ENCODE measurements at regions not wholly inside any gene's neighbourhood (a gene's known extent, or its start where the extent isn't known, plus 50 kb on each side); places are given as distances from the start of the nearest gene placed in this dataset.

- Histone ChIP-seq H3K4me1 (ENCODE audit: insufficient read depth, low read length, poor library complexity, severe bottlenecking) (no peaks in the 10 kb centered on the region), H3K4me3 (ENCODE audit: low read length, poor library complexity, severe bottlenecking) (no peak overlapping the region), H3F3A (ENCODE audit: low read depth) (no peaks in the 10 kb centered on the region), H3K9me2 (replicated peaks; ENCODE audit: low read depth, low read length) (no peaks in the 10 kb centered on the region), H2AFZ (ENCODE audit: low read length) (no peak overlapping the region), H4K20me1 (ENCODE audit: insufficient read depth, low read length, poor library complexity, severe bottlenecking) (no peaks in the 10 kb centered on the region), H3K27me3 (ENCODE audit: insufficient read depth, low read length, poor library complexity, severe bottlenecking) (no peaks in the 10 kb centered on the region), H3K4me2 (ENCODE audit: low read depth, low read length, poor library complexity, severe bottlenecking) (no peak overlapping the region), H3K79me2 (ENCODE audit: insufficient read depth, low read length) (no peaks in the 10 kb centered on the region), H3K9me3 (ENCODE audit: insufficient read depth, low read depth, low read length) (no peaks in the 10 kb centered on the region), H3K9ac (ENCODE audit: low read depth, low read length, poor library complexity, severe bottlenecking) (no peak overlapping the region), H3K36me3 (ENCODE audit: insufficient read depth, low read length) (no peaks in the 10 kb centered on the region)
- no peak for TF ChIP-seq EZH2phosphoT487 (IDR thresholded peaks at IDR 0.05; ENCODE audit: borderline replicate concordance)
Measured at GRCh38 chr7:138378741-138379559, 81.1 kb upstream of the TRIM24 start.

GRCh38 chr7:138382862-138383565 is 77.0 kb upstream of the TRIM24 start:
- Histone ChIP-seq H4K20me1 (ENCODE audit: insufficient read depth, low read length, poor library complexity, severe bottlenecking) (no peaks in the 10 kb centered on the region), H3K9me2 (replicated peaks; ENCODE audit: low read depth, low read length) (no peaks in the 10 kb centered on the region), H3K79me2 (ENCODE audit: insufficient read depth, low read length) (no peaks in the 10 kb centered on the region), H3K9ac (ENCODE audit: low read depth, low read length, poor library complexity, severe bottlenecking) (no peak overlapping the region), H3K4me1 (ENCODE audit: insufficient read depth, low read length, poor library complexity, severe bottlenecking) (no peaks in the 10 kb centered on the region), H3K9me3 (ENCODE audit: insufficient read depth, low read depth, low read length) (no peaks in the 10 kb centered on the region), H3F3A (ENCODE audit: low read depth) (no peaks in the 10 kb centered on the region), H3K27me3 (ENCODE audit: insufficient read depth, low read length, poor library complexity, severe bottlenecking) (no peaks in the 10 kb centered on the region), H2AFZ (ENCODE audit: low read length) (no peak overlapping the region), H3K4me2 (ENCODE audit: low read depth, low read length, poor library complexity, severe bottlenecking) (no peak overlapping the region), H3K4me3 (ENCODE audit: low read length, poor library complexity, severe bottlenecking) (no peak overlapping the region), H3K36me3 (ENCODE audit: insufficient read depth, low read length) (no peaks in the 10 kb centered on the region)
- TF ChIP-seq EZH2phosphoT487 (IDR thresholded peaks at IDR 0.05; ENCODE audit: borderline replicate concordance), result no peak

- Histone ChIP-seq H3K79me2 (ENCODE audit: insufficient read depth, low read length) (no peaks in the 10 kb centered on the region), H3K4me2 (ENCODE audit: low read depth, low read length, poor library complexity, severe bottlenecking) (no peak overlapping the region), H2AFZ (ENCODE audit: low read length) (no peak overlapping the region), H3K9me2 (replicated peaks; ENCODE audit: low read depth, low read length) (no peaks in the 10 kb centered on the region), H4K20me1 (ENCODE audit: insufficient read depth, low read length, poor library complexity, severe bottlenecking) (no peaks in the 10 kb centered on the region), H3K36me3 (ENCODE audit: insufficient read depth, low read length) (no peaks in the 10 kb centered on the region), H3K9ac (ENCODE audit: low read depth, low read length, poor library complexity, severe bottlenecking) (no peak overlapping the region), H3K4me3 (ENCODE audit: low read length, poor library complexity, severe bottlenecking) (no peak overlapping the region), H3K9me3 (ENCODE audit: insufficient read depth, low read depth, low read length) (no peaks in the 10 kb centered on the region), H3K4me1 (ENCODE audit: insufficient read depth, low read length, poor library complexity, severe bottlenecking) (no peaks in the 10 kb centered on the region), H3K27me3 (ENCODE audit: insufficient read depth, low read length, poor library complexity, severe bottlenecking) (no peaks in the 10 kb centered on the region), H3F3A (ENCODE audit: low read depth) (no peaks in the 10 kb centered on the region)
- TF ChIP-seq EZH2phosphoT487 (IDR thresholded peaks at IDR 0.05; ENCODE audit: borderline replicate concordance) (no peak), CTCF (conservative IDR thresholded peaks at IDR 0.05; ENCODE audit: low read length) (no peak)
Measured at GRCh38 chr7:138386821-138387220, 73.2 kb upstream of the TRIM24 start.

- Histone ChIP-seq H3K79me2 (ENCODE audit: insufficient read depth, low read length) (no peaks in the 10 kb centered on the region), H2AFZ (ENCODE audit: low read length) (no peak overlapping the region), H3F3A (ENCODE audit: low read depth) (no peaks in the 10 kb centered on the region), H3K4me2 (ENCODE audit: low read depth, low read length, poor library complexity, severe bottlenecking) (no peak overlapping the region), H3K9me2 (replicated peaks; ENCODE audit: low read depth, low read length) (no peaks in the 10 kb centered on the region), H3K4me3 (ENCODE audit: low read length, poor library complexity, severe bottlenecking) (no peak overlapping the region), H3K4me1 (ENCODE audit: insufficient read depth, low read length, poor library complexity, severe bottlenecking) (no peaks in the 10 kb centered on the region), H3K36me3 (ENCODE audit: insufficient read depth, low read length) (no peaks in the 10 kb centered on the region), H3K9me3 (ENCODE audit: insufficient read depth, low read depth, low read length) (no peaks in the 10 kb centered on the region), H3K9ac (ENCODE audit: low read depth, low read length, poor library complexity, severe bottlenecking) (no peak overlapping the region), H3K27me3 (ENCODE audit: insufficient read depth, low read length, poor library complexity, severe bottlenecking) (no peaks in the 10 kb centered on the region), H4K20me1 (ENCODE audit: insufficient read depth, low read length, poor library complexity, severe bottlenecking) (no peaks in the 10 kb centered on the region)
- no peak for TF ChIP-seq EZH2phosphoT487 (IDR thresholded peaks at IDR 0.05; ENCODE audit: borderline replicate concordance)
- no peak for TF ChIP-seq CTCF (conservative IDR thresholded peaks at IDR 0.05; ENCODE audit: low read length)
Measured at GRCh38 chr7:138387755-138388475, 72.1 kb upstream of the TRIM24 start.
